ENCODE measurements at regions not wholly inside any gene's neighbourhood (a gene's known extent, or its start where the extent isn't known, plus 50 kb on each side); places are given as distances from the start of the nearest gene placed in this dataset.

DNA sequence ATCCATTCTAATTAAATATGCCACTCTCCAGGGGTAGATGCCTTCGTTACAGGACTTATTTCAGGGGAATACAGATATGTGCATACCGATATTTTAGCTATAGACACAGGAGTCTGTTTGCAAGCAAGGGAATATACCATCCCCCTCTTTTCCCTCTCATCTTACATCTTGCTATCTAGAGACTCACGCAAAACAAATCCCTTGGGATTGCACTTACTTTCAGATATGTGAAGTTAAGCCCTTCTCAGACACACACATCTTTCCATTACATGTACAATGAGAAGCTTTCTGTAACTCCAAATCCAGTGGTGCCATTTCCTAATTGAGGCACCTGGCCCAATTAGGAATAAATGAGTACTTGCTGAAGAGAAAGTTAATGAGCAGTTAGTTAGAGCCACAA is 250.4 kb upstream of the FZD8 start:
- H3K36me3 ChIP-seq: no peaks in the 10 kb centered on the region
- no peaks in the 10 kb centered on the region for H3K27me3 ChIP-seq
- H3K4me3 ChIP-seq: no peak overlapping the region
- H3K27ac ChIP-seq: no peak overlapping the region
- no peak for DNase-seq
- WGBS, 5 donors: 83 to 94% (median 91%) methylated on average over 3 of the region's 3 CpGs
- intact Hi-C loops (cut with DNase I; ENCODE audit: low total_unique reads): no loop called here
- TF ChIP-seq EP300 (IDR thresholded peaks at IDR 0.05) (no peak), POLR2A (IDR thresholded peaks at IDR 0.05) (no peak), POLR2AphosphoS5 (IDR thresholded peaks at IDR 0.05) (no peak)
- TF ChIP-seq, protein P1, sequence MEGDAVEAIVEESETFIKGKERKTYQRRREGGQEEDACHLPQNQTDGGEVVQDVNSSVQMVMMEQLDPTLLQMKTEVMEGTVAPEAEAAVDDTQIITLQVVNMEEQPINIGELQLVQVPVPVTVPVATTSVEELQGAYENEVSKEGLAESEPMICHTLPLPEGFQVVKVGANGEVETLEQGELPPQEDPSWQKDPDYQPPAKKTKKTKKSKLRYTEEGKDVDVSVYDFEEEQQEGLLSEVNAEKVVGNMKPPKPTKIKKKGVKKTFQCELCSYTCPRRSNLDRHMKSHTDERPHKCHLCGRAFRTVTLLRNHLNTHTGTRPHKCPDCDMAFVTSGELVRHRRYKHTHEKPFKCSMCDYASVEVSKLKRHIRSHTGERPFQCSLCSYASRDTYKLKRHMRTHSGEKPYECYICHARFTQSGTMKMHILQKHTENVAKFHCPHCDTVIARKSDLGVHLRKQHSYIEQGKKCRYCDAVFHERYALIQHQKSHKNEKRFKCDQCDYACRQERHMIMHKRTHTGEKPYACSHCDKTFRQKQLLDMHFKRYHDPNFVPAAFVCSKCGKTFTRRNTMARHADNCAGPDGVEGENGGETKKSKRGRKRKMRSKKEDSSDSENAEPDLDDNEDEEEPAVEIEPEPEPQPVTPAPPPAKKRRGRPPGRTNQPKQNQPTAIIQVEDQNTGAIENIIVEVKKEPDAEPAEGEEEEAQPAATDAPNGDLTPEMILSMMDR (IDR thresholded peaks at IDR 0.05): no peak
- no peaks in the 10 kb centered on the region for H3K9me3 ChIP-seq
- peaks cover 0 to 22% (median 7%) of the 10 kb centered on the region in 4 donors for H3K4me1 ChIP-seq

DNA sequence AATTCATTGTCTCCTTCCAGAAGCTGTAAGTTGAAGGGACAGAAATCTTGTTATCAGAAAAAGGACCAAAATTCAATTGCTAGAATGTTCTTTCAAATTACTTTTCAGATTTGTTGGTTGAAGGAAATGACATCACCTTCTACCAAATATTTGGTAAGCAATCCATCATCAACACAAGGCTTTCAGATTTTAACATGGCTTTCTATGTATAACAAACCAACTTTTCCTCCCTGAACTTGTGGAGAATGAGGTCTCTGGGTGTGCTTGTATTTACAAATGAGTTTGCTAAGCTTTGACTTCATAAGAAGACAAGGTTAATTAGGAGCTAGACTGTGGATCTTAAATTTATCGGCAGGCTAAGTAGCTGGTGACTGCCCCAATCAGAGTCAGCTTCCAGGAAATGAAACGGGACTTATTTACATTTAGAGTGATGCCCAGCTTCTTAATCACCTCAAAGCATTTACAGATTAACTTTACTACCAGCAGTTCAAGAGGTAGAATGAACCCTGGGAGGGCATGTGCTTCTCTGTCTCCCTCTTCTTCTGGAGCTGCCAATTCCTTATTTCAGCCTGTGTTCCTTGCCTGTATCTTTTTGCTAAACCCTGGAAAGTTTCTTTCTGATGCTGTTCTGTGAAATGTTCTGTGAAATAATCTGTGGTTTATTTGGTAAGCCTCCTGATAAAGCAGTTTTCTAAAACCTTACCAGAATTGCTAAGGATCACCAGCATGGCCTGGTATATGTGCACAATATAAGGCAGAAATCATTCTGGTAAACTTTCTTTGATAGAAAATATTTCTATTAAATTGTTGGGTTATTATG is 248.8 kb upstream of the FZD8 start:
- peak in 1 of 2 donors; percentile 41 for DNase-seq
- H3K4me1 ChIP-seq: peaks cover 0 to 22% (median 7%) of the 10 kb centered on the region in 4 donors
- H3K27me3 ChIP-seq: no peaks in the 10 kb centered on the region
- H3K4me3 ChIP-seq: no peak overlapping the region
- no peaks in the 10 kb centered on the region for H3K36me3 ChIP-seq
- intact Hi-C loops (cut with DNase I; ENCODE audit: low total_unique reads): no loop called here
- TF ChIP-seq, protein P1 (IDR thresholded peaks at IDR 0.05): no peak
- TF ChIP-seq POLR2AphosphoS5 (IDR thresholded peaks at IDR 0.05): peak in 1 of 3 donors; percentile 11
- 10 to 42% (median 29%) methylated on average over 2 of the region's 2 CpGs for WGBS, 5 donors
- no peaks in the 10 kb centered on the region for H3K9me3 ChIP-seq
- H3K27ac ChIP-seq: peak overlapping the region in 4 of 5 donors; percentile 3 to 53 (median 39)

DNA sequence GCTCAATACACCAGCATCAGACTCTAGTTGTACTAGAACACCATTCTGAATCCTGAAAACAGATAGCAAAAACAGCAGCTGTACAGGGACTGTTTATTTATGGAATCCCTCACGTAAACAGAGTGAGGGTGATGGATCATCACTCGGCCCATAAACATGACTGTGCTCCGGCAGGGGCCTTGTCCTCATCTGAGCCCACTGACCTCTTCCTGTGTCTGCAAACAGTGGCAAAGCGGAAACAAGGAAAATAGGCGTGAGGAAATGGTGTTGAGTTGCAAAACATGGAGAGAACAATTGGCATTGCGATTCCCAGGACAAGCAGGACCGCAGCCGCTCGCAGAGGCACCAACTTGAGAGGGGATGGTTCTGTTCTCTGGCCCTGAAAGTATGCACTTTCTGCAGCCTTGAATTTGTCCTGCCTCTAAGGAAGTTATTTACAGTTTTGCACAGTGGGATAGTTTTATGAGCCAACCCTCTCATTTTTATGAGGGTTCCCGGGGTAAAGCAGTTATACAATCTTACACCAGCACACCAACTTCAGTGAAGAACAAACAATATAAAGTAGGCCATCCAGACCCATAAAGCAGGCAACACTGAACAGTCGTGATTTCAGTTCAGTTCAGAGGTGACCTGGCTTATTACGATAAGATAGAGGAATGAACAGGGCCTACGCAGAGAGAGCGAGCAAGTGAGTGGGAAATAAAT is 248.0 kb upstream of the FZD8 start:
- WGBS, 5 donors: 57 to 64% (median 61%) methylated on average over 14 of the region's 14 CpGs
- H3K27me3 ChIP-seq: no peaks in the 10 kb centered on the region
- intact Hi-C loops (cut with DNase I; ENCODE audit: low total_unique reads): no loop called here
- H3K36me3 ChIP-seq: no peaks in the 10 kb centered on the region
- TF ChIP-seq POLR2A (IDR thresholded peaks at IDR 0.05) (no peak), POLR2AphosphoS5 (IDR thresholded peaks at IDR 0.05) (peak in 1 of 3 donors; percentile 52), EP300 (IDR thresholded peaks at IDR 0.05) (no peak)
- TF ChIP-seq, protein P1 (IDR thresholded peaks at IDR 0.05): no peak
- H3K4me3 ChIP-seq: no peak overlapping the region
- no peak for DNase-seq
- no peaks in the 10 kb centered on the region for H3K9me3 ChIP-seq
- peak overlapping the region; percentile 3 to 53 (median 37) for H3K27ac ChIP-seq
- peaks cover 0 to 27% (median 9%) of the 10 kb centered on the region in 4 donors for H3K4me1 ChIP-seq

DNA sequence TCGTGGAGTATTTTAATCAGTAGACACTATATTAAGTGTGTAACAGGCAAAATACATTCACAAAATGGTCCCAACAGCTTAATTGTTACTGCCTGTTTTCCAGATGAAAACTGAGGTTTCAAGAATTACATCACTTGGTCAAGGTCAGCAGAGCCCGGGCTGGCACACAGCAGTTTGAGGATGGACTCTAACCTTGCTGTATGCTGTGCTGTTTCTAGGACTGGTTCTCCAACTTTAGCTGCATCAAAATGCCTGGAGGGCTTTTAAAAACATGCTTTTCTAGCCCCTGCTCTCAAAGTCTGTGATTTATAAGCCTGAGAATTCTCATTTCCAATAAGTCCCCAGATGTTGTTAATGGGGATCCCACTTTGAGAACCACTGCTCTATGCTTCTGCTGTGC is 247.1 kb upstream of the FZD8 start:
- intact Hi-C loops (cut with DNase I; ENCODE audit: low total_unique reads): no loop called here
- no peak overlapping the region for H3K27ac ChIP-seq
- TF ChIP-seq EP300 (IDR thresholded peaks at IDR 0.05): no peak
- TF ChIP-seq POLR2AphosphoS5 (IDR thresholded peaks at IDR 0.05): no peak
- TF ChIP-seq, protein P1 (IDR thresholded peaks at IDR 0.05): no peak
- no peak for TF ChIP-seq POLR2A (IDR thresholded peaks at IDR 0.05)
- H3K4me3 ChIP-seq: no peak overlapping the region
- no peak for DNase-seq
- H3K9me3 ChIP-seq: no peaks in the 10 kb centered on the region
- H3K4me1 ChIP-seq: peaks cover 0 to 36% (median 16%) of the 10 kb centered on the region in 4 donors
- no peaks in the 10 kb centered on the region for H3K36me3 ChIP-seq
- no peaks in the 10 kb centered on the region for H3K27me3 ChIP-seq
- WGBS, 5 donors: 65 to 78% (median 76%) methylated on average over 2 of the region's 2 CpGs
